NCI-H82 (cell line): ENCODE measurements at regions not wholly inside any gene's neighbourhood (a gene's known extent, or its start where the extent isn't known, plus 50 kb on each side); places are given as distances from the start of the nearest gene placed in this dataset.

Experiments used
- DNase-seq: peaks from one replicate; lab custom pipeline; 2025; lab: John Stamatoyannopoulos, UW

- no peak for DNase-seq
Measured at GRCh38 chr6:14612016-14612980, 494.7 kb downstream of the CD83 start.

GRCh38 chr6:14614631-14615030 lies 497.1 kb downstream of the CD83 start:
- no peak for DNase-seq

- DNase-seq = no peak
Measured at GRCh38 chr6:14616656-14617055, 499.1 kb downstream of the CD83 start.

- DNase-seq = no peak
Measured at GRCh38 chr6:14618759-14619418, 501.3 kb downstream of the CD83 start.

GRCh38 chr6:14619419-14619781 lies 501.8 kb downstream of the CD83 start:
- no peak for DNase-seq

GRCh38 chr6:14620522-14620921 lies 502.9 kb downstream of the CD83 start:
- DNase-seq = no peak

- DNase-seq = peak; percentile 26
Measured at GRCh38 chr6:14621518-14621917, 503.9 kb downstream of the CD83 start.

- no peak for DNase-seq
Measured at GRCh38 chr6:14622085-14622484, 504.5 kb downstream of the CD83 start.

- DNase-seq = no peak
Measured at GRCh38 chr6:14622909-14623505, 505.4 kb downstream of the CD83 start.

GRCh38 chr6:14625173-14625895 lies 507.8 kb downstream of the CD83 start:
- DNase-seq = no peak

GRCh38 chr6:14626556-14626955 lies 509.0 kb downstream of the CD83 start:
- no peak for DNase-seq

GRCh38 chr6:14630016-14630415 lies 512.4 kb downstream of the CD83 start:
- DNase-seq = peak; percentile 94

GRCh38 chr6:14633479-14633878 lies 515.9 kb downstream of the CD83 start:
- no peak for DNase-seq

GRCh38 chr6:14634072-14634471 lies 516.5 kb downstream of the CD83 start:
- DNase-seq = no peak

- DNase-seq = no peak
Measured at GRCh38 chr6:14635195-14635594, 517.6 kb downstream of the CD83 start.

GRCh38 chr6:14635934-14636591 lies 518.5 kb downstream of the CD83 start:
- no peak for DNase-seq

- no peak for DNase-seq
Measured at GRCh38 chr6:14638435-14638905, 520.9 kb downstream of the CD83 start.

- peak; percentile 97 for DNase-seq
Measured at GRCh38 chr6:14638906-14639761, 521.6 kb downstream of the CD83 start.

GRCh38 chr6:14639983-14640599 lies 522.5 kb downstream of the CD83 start:
- no peak for DNase-seq

- peak; percentile 96 for DNase-seq
Measured at GRCh38 chr6:14640631-14641030, 523.1 kb downstream of the CD83 start.
